Erythroblast (primary cell): ENCODE measurements at regions not wholly inside any gene's neighbourhood (a gene's known extent, or its start where the extent isn't known, plus 50 kb on each side); places are given as distances from the start of the nearest gene placed in this dataset.

Source experiments
- DNase-seq, 2 experiments: peaks; one replicate each; lab custom pipeline; 2025; lab: John Stamatoyannopoulos, UW
- GATA1 ChIP-seq: IDR thresholded peaks from 2 replicates; pipeline ENCODE4 v1.6.1; 2011; ENCODE audit warnings: low read depth, mild to moderate bottlenecking, control low read depth, low read length, moderate library complexity
- POLR2A ChIP-seq: IDR thresholded peaks from 2 replicates; pipeline ENCODE4 v1.6.1; 2011; ENCODE audit warnings: mild to moderate bottlenecking, low read length

- TF ChIP-seq POLR2A (no peak), GATA1 (no peak)
- DNase-seq: no peak
Measured at GRCh38 chr4:86529436-86529835, 64.7 kb upstream of the PTPN13 start.

GRCh38 chr4:86530183-86530582 lies 63.9 kb upstream of the PTPN13 start:
- DNase-seq: no peak
- no peak for TF ChIP-seq POLR2A
- no peak for TF ChIP-seq GATA1

- TF ChIP-seq GATA1: no peak
- no peak for TF ChIP-seq POLR2A
- no peak for DNase-seq
Measured at GRCh38 chr4:86531440-86531839, 62.7 kb upstream of the PTPN13 start.

GRCh38 chr4:86532851-86533250 lies 61.3 kb upstream of the PTPN13 start:
- TF ChIP-seq POLR2A: no peak
- no peak for DNase-seq

GRCh38 chr4:86536151-86536550 lies 58.0 kb upstream of the PTPN13 start:
- TF ChIP-seq GATA1 (no peak), POLR2A (no peak)

GRCh38 chr4:86542319-86543027 lies 51.6 kb upstream of the PTPN13 start:
- TF ChIP-seq POLR2A (no peak), GATA1 (no peak)
- no peak for DNase-seq

More at GRCh38 chr4:86536151-86536550, 58.0 kb upstream of the PTPN13 start:
- DNase-seq: no peak

GRCh38 chr4:86543080-86543479 lies 51.0 kb upstream of the PTPN13 start:
- DNase-seq: no peak
- no peak for TF ChIP-seq GATA1
- TF ChIP-seq POLR2A: no peak

GRCh38 chr4:86543560-86544309 lies 50.4 kb upstream of the PTPN13 start:
- TF ChIP-seq GATA1 (no peak), POLR2A (no peak)
- DNase-seq: no peak

- DNase-seq: no peak
- no peak for TF ChIP-seq POLR2A
- TF ChIP-seq GATA1: no peak
Measured at GRCh38 chr4:86544310-86544966, 49.7 kb upstream of the PTPN13 start.
